NCI-H187 treated with DMSO at 0.1 percent for 48 hours (cell line): ENCODE measurements at regions not wholly inside any gene's neighbourhood (a gene's known extent, or its start where the extent isn't known, plus 50 kb on each side); places are given as distances from the start of the nearest gene placed in this dataset.
A peak's percentile ranks its signal among the peaks of the same experiment; 100 is the strongest.

Source experiments
- DNase-seq: peaks from one replicate; lab custom pipeline; 2025; lab: John Stamatoyannopoulos, UW

GRCh38 chr17:72034000-72034399 lies 86.8 kb upstream of the SOX9 start:
- no peak for DNase-seq

- no peak for DNase-seq
Observed at GRCh38 chr17:72038427-72038826, 82.4 kb upstream of the SOX9 start.

- no peak for DNase-seq
Observed at GRCh38 chr17:72039490-72039889, 81.3 kb upstream of the SOX9 start.

GRCh38 chr17:72046178-72046577 lies 74.6 kb upstream of the SOX9 start:
- DNase-seq, result no peak

- no peak for DNase-seq
Observed at GRCh38 chr17:72046643-72047612, 73.9 kb upstream of the SOX9 start.

GRCh38 chr17:72049914-72050313 lies 70.9 kb upstream of the SOX9 start:
- no peak for DNase-seq

GRCh38 chr17:72053036-72053435 lies 67.8 kb upstream of the SOX9 start:
- no peak for DNase-seq

- DNase-seq, result no peak
Observed at GRCh38 chr17:72053449-72053848, 67.4 kb upstream of the SOX9 start.

GRCh38 chr17:72056155-72056554 lies 64.7 kb upstream of the SOX9 start:
- DNase-seq, result no peak

GRCh38 chr17:72056727-72057290 lies 64.0 kb upstream of the SOX9 start:
- no peak for DNase-seq

- DNase-seq, result no peak
Observed at GRCh38 chr17:72060084-72060483, 60.7 kb upstream of the SOX9 start.

GRCh38 chr17:72063262-72063661 lies 57.6 kb upstream of the SOX9 start:
- peak; percentile 97 for DNase-seq

- no peak for DNase-seq
Observed at GRCh38 chr17:72063756-72064450, 56.9 kb upstream of the SOX9 start.

GRCh38 chr17:72064606-72065193 lies 56.1 kb upstream of the SOX9 start:
- DNase-seq, result no peak

- DNase-seq, result no peak
Observed at GRCh38 chr17:72065556-72065955, 55.3 kb upstream of the SOX9 start.

GRCh38 chr17:72068643-72069042 lies 52.2 kb upstream of the SOX9 start:
- no peak for DNase-seq

GRCh38 chr17:72069586-72070202 lies 51.1 kb upstream of the SOX9 start:
- DNase-seq, result no peak
